ENCODE measurements at regions not wholly inside any gene's neighbourhood (a gene's known extent, or its start where the extent isn't known, plus 50 kb on each side); places are given as distances from the start of the nearest gene placed in this dataset.

GRCh38 chr7:118026791-118027190 is 153.6 kb upstream of the CTTNBP2 start:
- Mint-ChIP-seq H3K27me3 (no peaks in the 10 kb centered on the region), H3K36me3 (ENCODE audit: low read depth) (no peaks in the 10 kb centered on the region), H3K9me3 (no peaks in the 10 kb centered on the region), H3K4me3 (no peak overlapping the region), H3K27ac (no peak overlapping the region), H3K4me1 (ENCODE audit: low read depth) (no peaks in the 10 kb centered on the region)
- intact Hi-C loops (cut with micrococcal nuclease) = no loop called here

- H3K27me3 Mint-ChIP-seq = no peaks in the 10 kb centered on the region
These were observed 155.0 kb upstream of the CTTNBP2 start for GRCh38 chr7:118028226-118028625.

DNA sequence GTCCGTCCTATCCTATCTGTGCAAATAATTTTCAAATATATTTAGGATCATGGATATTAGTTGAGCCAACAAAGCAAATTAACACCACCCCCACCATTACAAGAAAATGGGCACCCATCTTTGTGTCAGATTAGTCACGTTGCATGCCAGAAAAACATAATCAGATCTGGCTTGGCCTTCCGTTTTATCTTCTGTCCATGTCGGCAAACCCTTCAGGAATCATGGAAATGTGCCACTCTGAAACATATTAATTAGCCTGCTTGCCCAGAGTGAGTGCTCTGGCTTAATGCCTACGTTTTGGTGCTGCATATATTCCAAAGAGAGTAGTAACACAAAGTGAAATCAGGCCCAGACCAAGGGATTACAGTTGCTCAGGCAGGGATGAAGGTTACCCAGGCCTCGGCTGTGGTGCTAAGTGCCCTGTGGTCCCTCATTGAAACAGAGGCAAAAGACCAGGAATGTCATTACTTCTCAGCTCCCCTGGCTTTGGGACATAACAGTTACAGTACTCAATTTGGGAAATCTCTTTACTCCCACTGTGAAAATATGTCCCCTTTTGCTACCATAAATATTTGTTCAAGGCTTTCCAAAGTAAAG is 154.0 kb upstream of the LSM8 start:
- Mint-ChIP-seq H3K4me3 (no peak overlapping the region), H3K4me1 (ENCODE audit: low read depth) (no peaks in the 10 kb centered on the region), H3K36me3 (ENCODE audit: low read depth) (no peaks in the 10 kb centered on the region), H3K9me3 (no peaks in the 10 kb centered on the region), H3K27me3 (no peaks in the 10 kb centered on the region), H3K27ac (no peak overlapping the region)
- intact Hi-C loops (cut with micrococcal nuclease) = no loop called here

More at GRCh38 chr7:118028226-118028625, 155.0 kb upstream of the CTTNBP2 start:
- no peak overlapping the region for H3K27ac Mint-ChIP-seq
- intact Hi-C loops (cut with micrococcal nuclease) = no loop called here
- no peaks in the 10 kb centered on the region for H3K9me3 Mint-ChIP-seq
- H3K4me3 Mint-ChIP-seq = no peak overlapping the region
- no peaks in the 10 kb centered on the region for H3K4me1 Mint-ChIP-seq (ENCODE audit: low read depth)
- no peaks in the 10 kb centered on the region for H3K36me3 Mint-ChIP-seq (ENCODE audit: low read depth)

GRCh38 chr7:118033273-118033672 is 150.7 kb upstream of the LSM8 start:
- Mint-ChIP-seq H3K36me3 (ENCODE audit: low read depth) (no peaks in the 10 kb centered on the region), H3K9me3 (no peaks in the 10 kb centered on the region), H3K4me3 (no peak overlapping the region), H3K27me3 (no peaks in the 10 kb centered on the region), H3K27ac (no peak overlapping the region), H3K4me1 (ENCODE audit: low read depth) (no peaks in the 10 kb centered on the region)
- intact Hi-C loops (cut with micrococcal nuclease) = no loop called here

GRCh38 chr7:118039963-118040489 is 143.9 kb upstream of the LSM8 start:
- no peaks in the 10 kb centered on the region for H3K36me3 Mint-ChIP-seq (ENCODE audit: low read depth)
- no peaks in the 10 kb centered on the region for H3K9me3 Mint-ChIP-seq
- H3K4me1 Mint-ChIP-seq (ENCODE audit: low read depth) = no peaks in the 10 kb centered on the region
- no peak overlapping the region for H3K27ac Mint-ChIP-seq
- intact Hi-C loops (cut with micrococcal nuclease) = no loop called here
- no peak overlapping the region for H3K4me3 Mint-ChIP-seq
- no peaks in the 10 kb centered on the region for H3K27me3 Mint-ChIP-seq

GRCh38 chr7:118040562-118040961 is 143.4 kb upstream of the LSM8 start:
- no peak overlapping the region for H3K27ac Mint-ChIP-seq
- H3K4me1 Mint-ChIP-seq (ENCODE audit: low read depth) = no peaks in the 10 kb centered on the region
- H3K36me3 Mint-ChIP-seq (ENCODE audit: low read depth) = no peaks in the 10 kb centered on the region
- intact Hi-C loops (cut with micrococcal nuclease) = no loop called here
- no peaks in the 10 kb centered on the region for H3K27me3 Mint-ChIP-seq
- H3K4me3 Mint-ChIP-seq = no peak overlapping the region
- no peaks in the 10 kb centered on the region for H3K9me3 Mint-ChIP-seq

GRCh38 chr7:118041251-118041878 is 142.6 kb upstream of the LSM8 start:
- Mint-ChIP-seq H3K27me3 (no peaks in the 10 kb centered on the region), H3K36me3 (ENCODE audit: low read depth) (no peaks in the 10 kb centered on the region), H3K4me3 (no peak overlapping the region), H3K4me1 (ENCODE audit: low read depth) (no peaks in the 10 kb centered on the region), H3K9me3 (no peaks in the 10 kb centered on the region), H3K27ac (no peak overlapping the region)
- intact Hi-C loops (cut with micrococcal nuclease) = no loop called here

DNA sequence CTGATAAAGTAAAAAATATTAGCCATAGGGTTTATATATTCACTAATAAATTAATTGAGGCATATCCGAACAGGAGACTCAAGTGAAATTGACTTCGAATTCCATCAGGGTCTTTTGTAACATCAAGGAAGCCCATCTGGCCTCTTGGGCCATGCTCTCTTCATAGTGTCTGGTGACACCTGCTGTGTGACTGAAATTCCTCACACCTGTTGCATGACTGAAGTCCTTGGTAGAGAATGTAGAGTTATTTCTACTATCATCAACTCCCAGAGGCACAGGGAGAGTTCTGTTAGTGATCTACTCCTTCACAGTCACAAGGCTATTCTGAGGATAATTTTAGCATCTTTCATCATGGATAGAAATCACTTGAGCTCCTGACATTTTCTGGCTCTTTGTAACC is 138.3 kb upstream of the LSM8 start:
- H3K27me3 Mint-ChIP-seq = no peaks in the 10 kb centered on the region
- no peaks in the 10 kb centered on the region for H3K9me3 Mint-ChIP-seq
- H3K4me1 Mint-ChIP-seq (ENCODE audit: low read depth) = no peaks in the 10 kb centered on the region
- intact Hi-C loops (cut with micrococcal nuclease) = no loop called here
- no peak overlapping the region for H3K4me3 Mint-ChIP-seq
- no peaks in the 10 kb centered on the region for H3K36me3 Mint-ChIP-seq (ENCODE audit: low read depth)
- no peak overlapping the region for H3K27ac Mint-ChIP-seq

GRCh38 chr7:118046086-118046485 is 137.9 kb upstream of the LSM8 start:
- Mint-ChIP-seq H3K9me3 (no peaks in the 10 kb centered on the region), H3K4me3 (no peak overlapping the region), H3K36me3 (ENCODE audit: low read depth) (no peaks in the 10 kb centered on the region), H3K4me1 (ENCODE audit: low read depth) (no peaks in the 10 kb centered on the region), H3K27me3 (no peaks in the 10 kb centered on the region), H3K27ac (no peak overlapping the region)
- intact Hi-C loops (cut with micrococcal nuclease) = no loop called here

GRCh38 chr7:118046801-118047200 is 137.2 kb upstream of the LSM8 start:
- no peaks in the 10 kb centered on the region for H3K27me3 Mint-ChIP-seq
- H3K9me3 Mint-ChIP-seq = no peaks in the 10 kb centered on the region
- H3K36me3 Mint-ChIP-seq (ENCODE audit: low read depth) = no peaks in the 10 kb centered on the region

DNA sequence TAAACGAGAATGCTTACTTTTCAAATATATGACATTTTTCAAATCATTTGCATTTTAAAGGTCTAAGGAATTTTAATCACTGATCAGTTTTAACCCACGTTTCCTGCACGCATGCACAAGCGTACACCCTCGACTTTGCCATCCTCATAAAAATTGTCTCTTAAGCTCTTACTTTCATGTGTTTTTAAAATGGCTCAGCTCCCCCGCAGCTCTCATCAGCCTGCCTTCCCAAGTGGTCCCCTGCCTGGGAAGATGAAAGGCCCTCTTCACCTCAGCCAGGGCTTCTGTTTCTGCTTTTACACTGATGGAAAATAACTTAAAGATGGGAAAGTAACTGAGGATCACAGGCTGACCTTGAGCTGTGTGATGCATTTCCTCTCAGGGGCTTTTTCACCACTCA is 131.6 kb upstream of the LSM8 start:
- intact Hi-C loops (cut with micrococcal nuclease) = no loop called here
- H3K36me3 Mint-ChIP-seq (ENCODE audit: low read depth) = no peaks in the 10 kb centered on the region
- H3K4me3 Mint-ChIP-seq = no peak overlapping the region
- no peaks in the 10 kb centered on the region for H3K9me3 Mint-ChIP-seq
- H3K27me3 Mint-ChIP-seq = no peaks in the 10 kb centered on the region
- H3K27ac Mint-ChIP-seq = no peak overlapping the region
- no peaks in the 10 kb centered on the region for H3K4me1 Mint-ChIP-seq (ENCODE audit: low read depth)

More at GRCh38 chr7:118046801-118047200, 137.2 kb upstream of the LSM8 start:
- H3K4me3 Mint-ChIP-seq = no peak overlapping the region
- no peaks in the 10 kb centered on the region for H3K4me1 Mint-ChIP-seq (ENCODE audit: low read depth)
- intact Hi-C loops (cut with micrococcal nuclease) = no loop called here
- no peak overlapping the region for H3K27ac Mint-ChIP-seq

DNA sequence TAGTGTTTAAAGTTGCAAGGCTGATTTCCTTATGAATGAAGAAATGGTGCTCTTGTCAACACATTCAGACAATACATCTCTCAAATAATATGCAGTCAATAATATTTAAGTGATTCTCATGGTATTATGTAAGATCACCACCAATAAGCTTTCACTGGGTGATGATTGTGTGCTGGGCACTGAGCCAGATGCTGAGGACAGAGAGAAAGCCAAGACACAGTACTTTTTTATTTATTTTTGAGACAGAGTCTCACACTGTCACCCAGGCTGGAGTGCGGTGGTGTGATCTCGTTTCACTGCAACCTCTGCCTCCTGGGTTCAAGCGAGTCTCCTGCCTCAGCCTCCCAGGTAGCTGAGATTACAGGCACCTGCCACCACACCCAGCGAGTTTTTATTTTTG is 130.6 kb upstream of the LSM8 start:
- Mint-ChIP-seq H3K27me3 (no peaks in the 10 kb centered on the region), H3K4me1 (ENCODE audit: low read depth) (no peaks in the 10 kb centered on the region), H3K4me3 (no peak overlapping the region), H3K36me3 (ENCODE audit: low read depth) (no peaks in the 10 kb centered on the region), H3K27ac (no peak overlapping the region), H3K9me3 (no peaks in the 10 kb centered on the region)
- intact Hi-C loops (cut with micrococcal nuclease) = no loop called here

- intact Hi-C loops (cut with micrococcal nuclease) = no loop called here
- Mint-ChIP-seq H3K4me1 (ENCODE audit: low read depth) (no peaks in the 10 kb centered on the region), H3K36me3 (ENCODE audit: low read depth) (no peaks in the 10 kb centered on the region), H3K27ac (no peak overlapping the region), H3K4me3 (no peak overlapping the region), H3K27me3 (no peaks in the 10 kb centered on the region), H3K9me3 (peaks cover 9% of the 10 kb centered on the region)
These were observed 129.4 kb upstream of the LSM8 start for GRCh38 chr7:118054529-118054928.

- Mint-ChIP-seq H3K4me3 (no peak overlapping the region), H3K9me3 (peaks cover 9% of the 10 kb centered on the region), H3K4me1 (ENCODE audit: low read depth) (no peaks in the 10 kb centered on the region), H3K27me3 (no peaks in the 10 kb centered on the region), H3K36me3 (ENCODE audit: low read depth) (no peaks in the 10 kb centered on the region), H3K27ac (no peak overlapping the region)
- intact Hi-C loops (cut with micrococcal nuclease) = no loop called here
These were observed 128.3 kb upstream of the LSM8 start for GRCh38 chr7:118055647-118056046.

DNA sequence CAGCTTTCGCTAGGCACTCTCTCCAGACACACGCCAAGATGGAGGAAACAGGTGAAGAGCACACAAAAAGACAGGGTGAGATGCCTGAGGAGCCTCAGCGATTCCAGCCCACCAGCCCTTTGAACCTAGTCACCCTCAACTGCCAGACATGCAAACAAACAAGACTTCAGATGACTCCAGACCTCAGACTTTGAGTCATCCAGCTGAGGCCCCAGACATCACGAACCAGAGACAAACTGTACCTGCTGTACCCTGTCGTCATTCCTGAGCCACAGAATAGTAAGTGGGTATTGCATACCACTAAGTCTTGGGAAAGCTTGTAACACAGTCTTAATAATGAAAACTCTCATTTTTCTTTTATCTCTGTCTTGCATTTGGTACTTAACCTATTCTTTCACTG is 126.6 kb upstream of the LSM8 start:
- Mint-ChIP-seq H3K27me3 (no peaks in the 10 kb centered on the region), H3K4me1 (ENCODE audit: low read depth) (no peaks in the 10 kb centered on the region), H3K36me3 (ENCODE audit: low read depth) (no peaks in the 10 kb centered on the region), H3K9me3 (peaks cover 9% of the 10 kb centered on the region), H3K4me3 (no peak overlapping the region), H3K27ac (no peak overlapping the region)
- intact Hi-C loops (cut with micrococcal nuclease) = no loop called here
